H1 (cell line): ENCODE measurements at regions not wholly inside any gene's neighbourhood (a gene's known extent, or its start where the extent isn't known, plus 50 kb on each side); places are given as distances from the start of the nearest gene placed in this dataset.

Source experiments
- BACH1 ChIP-seq: IDR thresholded peaks from 2 replicates; pipeline ENCODE4 v1.6.1; 2012; ENCODE audit warnings: low read length, improper control_type of control experiment
- BCL11A ChIP-seq, 2 experiments: IDR thresholded peaks; one replicate each; pipeline ENCODE4 v1.6.1; 2011; ENCODE audit warnings: low read depth in 2 of 2, low read length in 2 of 2, mild to moderate bottlenecking in 2 of 2
- CHD7 ChIP-seq: fragments of 300-600 bp; sonication (generic); IDR thresholded peaks from 2 replicates; pipeline ENCODE4 v1.7.1; 2012; ENCODE audit warnings: low read length, moderate library complexity, mild to moderate bottlenecking, inconsistent platforms; ENCODE audit not compliant: insufficient replicate concordance
- E2F6 ChIP-seq: IDR thresholded peaks from 2 replicates; pipeline ENCODE4 v1.6.1; 2012; ENCODE audit warnings: inconsistent platforms
- JUN ChIP-seq: IDR thresholded peaks from 2 replicates; pipeline ENCODE4 v1.6.1; 2011; ENCODE audit warnings: low read depth, mild to moderate bottlenecking, improper control_type of control experiment, low read length
- MAX ChIP-seq: IDR thresholded peaks from 2 replicates; pipeline ENCODE4 v1.6.1; 2012; ENCODE audit warnings: inconsistent platforms
- RBBP5 ChIP-seq: IDR thresholded peaks from 2 replicates; pipeline ENCODE4 v1.7.1; 2012; ENCODE audit warnings: low read depth, mild to moderate bottlenecking, inconsistent platforms, low read length, moderate library complexity, borderline replicate concordance
- SRF ChIP-seq: IDR thresholded peaks from 2 replicates; pipeline ENCODE4 v1.6.1; 2011; ENCODE audit warnings: mild to moderate bottlenecking, low read depth, low read length, moderate library complexity
- TAF7 ChIP-seq: optimal IDR thresholded peaks from 2 replicates; pipeline ENCODE3; 2011; ENCODE audit warnings: low read depth, mild to moderate bottlenecking, inconsistent platforms, low read length, moderate library complexity, borderline replicate concordance
- USF2 ChIP-seq: IDR thresholded peaks from 2 replicates; pipeline ENCODE4 v1.6.1; 2011; ENCODE audit warnings: low read length, improper control_type of control experiment

- TF ChIP-seq MAX, result no peak
- TF ChIP-seq JUN, result no peak
- no peak for TF ChIP-seq SRF
- no peak for TF ChIP-seq BACH1
- TF ChIP-seq RBBP5, result no peak
- TF ChIP-seq USF2, result no peak
- TF ChIP-seq BCL11A (IDR thresholded peaks at IDR 0.05; ENCODE audit: low read depth in 2 of 2, low read length in 2 of 2), result no peak
- no peak for TF ChIP-seq TAF7
- no peak for TF ChIP-seq E2F6
- no peak for TF ChIP-seq CHD7
Observed at GRCh38 chr21:20388400-20388799, 609.8 kb upstream of the NCAM2 start (continued).
